Putamen (tissue), 1 donor: ENCODE measurements at regions not wholly inside any gene's neighbourhood (a gene's known extent, or its start where the extent isn't known, plus 50 kb on each side); places are given as distances from the start of the nearest gene placed in this dataset.
"Not testable (repeated sequence)": the region's sequence is repeated elsewhere in the genome, so short reads cannot be mapped to it uniquely, and the experiment has no call there.

ENCODE experiments used
- DNase-seq: peaks from one replicate; pipeline ENCODE4 v3.0.0-alpha.2; 2016; ENCODE audit warnings: low spot score

DNA sequence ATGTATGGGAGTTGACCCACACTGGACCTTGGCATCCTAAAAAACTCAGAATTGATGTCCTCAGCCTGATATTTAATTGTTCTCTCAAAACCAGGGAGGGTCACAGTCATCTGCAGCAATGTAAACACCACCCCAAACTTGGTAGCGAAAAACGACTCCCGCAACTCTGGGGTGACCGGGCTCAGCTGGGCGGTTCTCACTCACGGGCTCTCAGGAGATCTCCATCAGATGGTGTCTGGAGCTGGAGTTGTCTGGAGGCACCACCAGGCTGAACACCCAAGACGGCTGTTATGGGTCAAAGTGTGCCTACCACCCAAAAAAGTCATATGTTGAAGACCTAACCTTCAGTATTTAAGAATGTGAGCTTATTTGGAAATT is 50.9 kb upstream of the NXT1 start:
- DNase-seq: no peak

GRCh38 chr20:23298926-23299672 is 51.5 kb upstream of the NXT1 start:
- DNase-seq: no peak

DNA sequence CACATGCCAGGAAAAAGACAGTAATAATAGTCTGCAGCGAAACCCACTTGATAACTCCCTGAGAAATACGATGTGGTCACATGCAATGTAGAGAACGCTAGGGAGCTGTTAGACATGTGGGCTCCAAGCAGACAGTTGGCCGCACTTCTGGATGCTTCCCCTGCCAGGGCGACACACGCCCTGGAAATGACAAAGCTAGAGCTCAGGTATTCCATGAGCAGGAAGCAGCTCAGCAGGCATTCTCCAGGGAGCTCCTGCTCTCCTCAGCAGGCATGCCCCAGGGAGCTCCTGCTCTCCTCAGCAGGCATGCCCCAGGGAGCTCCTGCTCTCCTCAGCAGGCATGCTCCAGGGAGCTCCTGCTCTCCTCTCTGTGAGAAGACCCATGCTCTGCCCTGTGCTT is 52.4 kb upstream of the NXT1 start:
- DNase-seq: no peak

GRCh38 chr20:23296841-23297701 is 53.5 kb upstream of the NXT1 start:
- DNase-seq: no peak

- no peak for DNase-seq
Measured at GRCh38 chr20:23295934-23296333, 54.7 kb upstream of the NXT1 start.

DNA sequence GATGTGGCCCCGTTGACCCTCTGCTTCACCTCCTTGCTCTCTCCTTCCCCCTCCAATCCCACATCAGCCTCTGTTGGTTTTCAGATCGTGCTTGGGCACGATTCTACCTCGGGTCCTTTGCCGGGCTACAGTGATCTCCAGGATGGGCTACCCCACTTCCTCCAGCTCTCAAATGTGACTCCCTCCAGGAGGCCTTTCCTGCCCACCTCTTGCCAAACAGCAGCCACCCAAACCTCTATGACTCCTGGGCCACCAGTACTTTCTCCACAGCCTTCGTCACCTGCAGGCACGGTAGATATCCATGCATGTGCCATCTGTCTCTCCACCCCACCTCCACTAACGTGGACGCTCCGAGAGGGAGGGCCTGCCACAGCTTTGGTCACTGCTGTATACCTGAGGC is 55.9 kb upstream of the NXT1 start:
- DNase-seq: no peak

GRCh38 chr20:23294166-23294565 is 56.4 kb upstream of the NXT1 start:
- DNase-seq: no peak

DNA sequence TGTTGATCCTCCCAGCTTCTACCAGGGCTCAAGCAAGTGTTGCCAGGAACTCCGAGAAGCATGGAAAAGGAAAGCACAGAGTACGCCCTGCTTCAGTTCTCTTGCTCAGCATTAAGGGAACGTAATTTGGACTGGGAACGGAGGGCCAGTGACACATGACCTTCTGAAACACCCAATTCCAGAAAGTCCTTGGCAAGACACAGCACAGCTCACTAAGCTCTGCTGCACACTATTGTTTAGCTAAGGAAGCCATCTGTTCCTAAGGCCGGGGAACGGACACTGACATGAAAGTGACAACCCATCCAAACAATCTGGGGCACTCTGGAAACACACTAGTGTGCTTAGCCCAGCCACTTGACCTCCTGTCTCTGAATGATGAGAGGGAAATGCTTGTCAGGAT is 56.9 kb upstream of the NXT1 start:
- no peak for DNase-seq

DNA sequence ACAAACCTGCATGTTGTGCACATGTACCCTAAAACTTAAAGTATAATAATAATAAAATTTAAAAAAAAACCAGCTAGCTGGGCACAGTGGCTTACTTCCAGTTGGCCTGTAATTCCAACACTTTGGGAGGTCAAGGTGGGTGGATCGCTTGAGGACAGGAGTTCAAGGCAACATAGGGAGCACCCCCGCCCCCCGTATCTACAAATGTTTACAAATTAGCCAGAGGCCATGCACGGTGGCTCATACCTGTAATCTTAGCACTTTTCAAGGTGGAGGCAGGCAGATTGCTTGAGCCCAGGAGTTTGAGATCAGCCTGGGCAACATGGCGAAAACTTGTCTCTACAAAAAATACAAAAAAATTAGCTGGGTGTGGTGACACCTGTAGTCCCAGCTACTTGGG is 58.3 kb upstream of the NXT1 start:
- DNase-seq: not testable (repeated sequence)

DNA sequence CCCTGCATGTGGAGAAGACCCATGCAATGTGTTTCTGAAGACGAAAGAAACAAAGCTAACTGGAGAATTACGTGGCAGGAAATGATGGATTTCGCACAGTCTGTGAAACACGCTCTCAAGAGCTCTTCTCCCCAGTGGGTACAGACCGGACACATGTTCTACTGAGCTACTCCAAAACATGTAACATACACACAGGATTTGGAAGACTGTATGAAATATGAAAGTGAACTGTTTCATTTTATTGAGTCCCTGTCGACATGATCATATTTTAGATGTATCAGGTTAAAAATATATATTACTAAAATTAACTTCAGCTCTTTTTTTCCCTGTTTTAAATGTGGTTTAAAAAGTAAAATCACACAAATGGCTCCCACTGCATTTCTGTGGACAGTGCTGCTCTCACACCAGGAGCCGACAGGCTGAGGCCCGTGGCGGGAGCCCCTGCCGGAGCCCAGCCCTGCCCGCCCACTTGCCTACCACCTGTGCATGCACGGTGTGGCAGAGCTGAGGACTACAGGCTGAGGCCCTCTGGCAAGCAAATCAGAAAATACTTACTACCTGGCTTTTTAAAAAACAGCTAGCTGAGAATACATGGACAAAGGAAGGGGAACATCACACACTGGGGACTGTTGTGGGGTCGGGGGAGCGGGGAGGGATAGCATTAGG is 58.9 kb upstream of the NXT1 start:
- no peak for DNase-seq

GRCh38 chr20:23290761-23291574 is 59.6 kb upstream of the NXT1 start:
- DNase-seq: no peak

DNA sequence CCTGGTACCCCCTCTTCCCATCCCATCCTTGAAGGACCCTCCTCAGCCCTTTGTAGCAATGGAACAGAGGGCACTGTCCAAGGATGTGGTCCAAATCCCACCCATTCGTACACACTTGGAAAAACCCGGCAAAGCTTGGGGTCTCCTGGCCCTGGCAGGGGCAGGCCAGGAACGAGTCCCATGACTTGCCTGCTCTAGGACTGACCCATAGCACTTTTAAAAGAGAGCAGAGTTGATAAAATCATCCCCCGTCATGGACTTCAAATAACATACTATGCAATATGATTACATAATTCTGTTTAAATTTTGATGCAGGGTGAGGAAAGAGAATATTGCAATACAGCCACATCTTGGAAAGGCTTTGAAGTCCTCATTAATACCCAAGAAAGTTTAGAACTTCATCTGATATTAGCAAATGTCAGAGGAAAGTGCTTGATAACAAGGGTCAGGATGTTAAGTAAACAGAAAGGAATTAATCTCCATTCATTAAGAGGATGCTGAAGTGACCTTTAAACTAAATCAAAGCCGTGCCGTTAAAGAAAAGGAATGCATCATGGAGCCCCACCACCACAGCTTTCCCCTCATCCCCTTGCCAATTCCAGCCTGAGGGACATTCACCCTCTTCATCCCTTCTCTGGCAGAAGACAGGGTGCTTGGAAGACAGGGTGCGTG is 60.7 kb upstream of the NXT1 start:
- no peak for DNase-seq

DNA sequence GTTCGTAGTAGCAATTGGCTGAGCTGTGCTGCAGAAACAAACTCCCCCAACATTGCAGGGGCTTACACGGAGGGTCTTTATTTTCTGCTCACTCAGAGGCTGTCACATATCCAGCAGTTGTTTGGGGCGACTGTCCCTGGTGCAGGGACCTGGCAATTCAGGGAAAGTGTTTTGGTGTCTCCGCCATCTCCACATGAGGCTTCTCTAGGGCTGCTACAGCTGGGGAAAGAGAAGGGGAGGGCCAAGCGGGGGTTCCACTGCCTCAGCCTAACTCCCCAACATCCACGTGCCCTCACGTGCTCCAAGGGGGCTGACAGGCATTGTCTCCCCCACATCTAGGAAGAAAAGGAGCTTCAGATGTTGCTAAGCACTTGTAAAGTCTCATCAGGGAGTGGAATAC is 61.3 kb upstream of the NXT1 start:
- no peak for DNase-seq

DNA sequence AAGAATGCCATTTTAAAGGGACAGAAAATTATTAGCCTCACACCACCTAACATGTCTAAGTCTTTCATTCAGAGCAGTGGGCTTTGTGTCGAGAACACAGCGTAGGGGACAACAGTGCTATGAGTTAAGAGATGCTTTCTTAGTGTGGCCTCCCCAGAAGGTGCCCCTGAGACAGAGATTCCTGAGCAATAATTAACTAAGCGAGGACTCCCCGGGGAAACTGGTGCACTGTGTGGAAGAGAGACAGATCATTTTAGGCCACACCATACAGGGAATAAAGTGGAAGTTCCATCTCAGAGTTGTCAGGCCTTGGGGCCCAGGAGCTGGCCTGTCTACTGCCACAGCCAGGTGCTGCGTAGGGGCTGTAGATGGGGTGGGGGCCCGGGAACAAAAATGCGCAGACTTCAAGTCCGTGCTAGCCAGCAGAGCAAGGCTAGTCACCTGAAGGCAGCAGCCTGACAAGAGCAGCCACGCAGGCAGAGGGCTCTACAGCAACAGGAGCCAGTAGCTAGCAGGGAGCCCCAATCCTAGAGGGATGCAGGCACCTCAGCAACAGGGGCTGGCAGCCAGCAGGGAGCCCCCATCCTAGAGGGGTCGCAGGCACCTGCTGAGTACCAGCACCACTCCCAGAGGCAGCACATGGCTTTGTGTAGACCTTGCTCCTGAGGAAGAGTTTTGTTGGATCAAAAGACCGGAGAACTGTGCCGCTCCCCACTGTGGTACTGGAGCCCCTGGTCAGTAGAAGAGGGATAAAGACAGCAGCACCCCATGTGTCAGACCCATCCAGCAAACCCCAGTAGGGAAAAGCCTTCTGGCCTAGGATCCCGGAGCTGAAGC is 63.0 kb upstream of the NXT1 start:
- no peak for DNase-seq

GRCh38 chr20:23286346-23286745 is 64.2 kb upstream of the NXT1 start:
- DNase-seq: no peak

- no peak for DNase-seq
Measured at GRCh38 chr20:23285536-23285935, 65.1 kb upstream of the NXT1 start.

- DNase-seq: no peak
Measured at GRCh38 chr20:23284009-23284408, 66.6 kb upstream of the NXT1 start.

DNA sequence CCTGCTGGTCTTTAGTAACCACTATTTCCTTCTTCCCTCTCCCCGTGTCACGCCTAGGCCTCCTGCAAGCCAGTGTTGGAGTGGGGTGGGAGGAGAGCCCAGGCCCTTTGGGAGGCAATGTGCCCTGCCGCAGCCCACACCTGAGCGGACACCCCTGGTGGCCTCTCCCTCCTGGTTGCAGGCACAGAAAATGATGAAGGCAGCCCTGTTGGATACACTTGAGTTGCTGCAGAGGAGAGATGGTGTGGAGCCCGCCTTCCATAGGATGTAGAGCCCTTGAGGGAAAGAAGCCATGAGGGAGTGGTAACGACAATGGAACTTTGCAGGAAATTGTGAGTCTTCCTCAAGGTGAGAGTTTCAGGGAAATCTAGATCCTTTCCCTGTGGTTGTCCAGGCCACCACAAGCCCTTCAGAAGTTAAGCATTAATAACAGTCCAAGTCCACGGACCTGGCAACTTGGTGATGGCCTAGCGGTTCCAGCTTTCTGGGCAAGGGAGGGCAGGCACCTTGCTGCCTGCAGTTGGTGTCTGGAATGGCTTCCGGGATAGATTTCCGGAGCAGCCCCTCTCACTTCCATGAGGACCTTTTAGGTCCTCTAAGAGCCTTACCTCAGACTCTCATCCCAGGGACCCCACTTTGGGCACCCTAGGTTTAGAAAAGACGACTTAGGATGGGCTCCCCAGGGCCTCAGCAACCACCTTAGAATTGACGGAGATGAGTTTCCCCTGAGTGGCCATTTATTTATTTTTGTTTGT is 67.3 kb upstream of the NXT1 start:
- no peak for DNase-seq

- no peak for DNase-seq
Measured at GRCh38 chr20:23282546-23282945, 68.0 kb upstream of the NXT1 start.

- no peak for DNase-seq
Measured at GRCh38 chr20:23282111-23282510, 68.5 kb upstream of the NXT1 start.
